ENCODE measurements at regions not wholly inside any gene's neighbourhood (a gene's known extent, or its start where the extent isn't known, plus 50 kb on each side); places are given as distances from the start of the nearest gene placed in this dataset.

GRCh38 chr3:182118066-182118465 is 406.3 kb downstream of the SOX2 start:
- no peak overlapping the region for H3K27ac ChIP-seq (ENCODE audit: low read length)
- H3K4me3 ChIP-seq (ENCODE audit: control insufficient read depth in 1 of 2, extremely low read depth in 1 of 2, low read length in 1 of 2): no peak overlapping the region
- H3K9me3 Mint-ChIP-seq: peaks cover 0 to 5% (median 0%) of the 10 kb centered on the region in 3 donors
- no peaks in the 10 kb centered on the region for H3K27me3 Mint-ChIP-seq
- H3K27ac Mint-ChIP-seq: no peak overlapping the region
- WGBS (ENCODE audit: insufficient coverage): 79% methylated on average over 2 of the region's 4 CpGs
- no peaks in the 10 kb centered on the region for H3K9me3 ChIP-seq
- H3K36me3 ChIP-seq (ENCODE audit: control insufficient read depth in 2 of 2, extremely low read depth in 1 of 2, insufficient read depth in 1 of 2, low read length in 1 of 2): no peaks in the 10 kb centered on the region
- POLR2A ChIA-PET: interaction anchor here in 1 of 2 donors (0.7 kb wide), 1 partner anchor 330 kb away, joined by 6 read pairs; no protein-coding TSS in a partner anchor
- CTCF ChIA-PET: interaction anchor here in 1 of 2 donors (0.7 kb wide), 1 partner anchor 13 kb away, joined by 4 read pairs; no protein-coding TSS in a partner anchor
- no peaks in the 10 kb centered on the region for H3K4me1 ChIP-seq (ENCODE audit: control insufficient read depth in 1 of 2, extremely low read depth in 1 of 2, insufficient read depth in 2 of 2, low read length in 2 of 2)
- H3K4me1 Mint-ChIP-seq: no peaks in the 10 kb centered on the region
- no peak for ATAC-seq (replicated peaks in 1 of 4)
- no peaks in the 10 kb centered on the region for H3K36me3 Mint-ChIP-seq
- no peak overlapping the region for H3K4me3 Mint-ChIP-seq
- DNase-seq: no peak
- no peaks in the 10 kb centered on the region for H3K27me3 ChIP-seq (replicated peaks in 1 of 2; ENCODE audit: control insufficient read depth in 2 of 2, extremely low read depth in 1 of 2, insufficient read depth in 2 of 2, low read length in 1 of 2)

GRCh38 chr3:182121401-182121800 is 409.7 kb downstream of the SOX2 start:
- WGBS (ENCODE audit: insufficient coverage): no CpG with 5 or more reads among the region's 2 CpGs
- CTCF ChIA-PET: no interaction called here
- no peaks in the 10 kb centered on the region for H3K36me3 Mint-ChIP-seq

GRCh38 chr3:182122779-182123178 is 411.1 kb downstream of the SOX2 start:
- Histone ChIP-seq H3K36me3 (ENCODE audit: control insufficient read depth in 2 of 2, extremely low read depth in 1 of 2, insufficient read depth in 1 of 2, low read length in 1 of 2) (no peaks in the 10 kb centered on the region), H3K4me1 (ENCODE audit: control insufficient read depth in 1 of 2, extremely low read depth in 1 of 2, insufficient read depth in 2 of 2, low read length in 2 of 2) (no peaks in the 10 kb centered on the region), H3K4me3 (ENCODE audit: control insufficient read depth in 1 of 2, extremely low read depth in 1 of 2, low read length in 1 of 2) (no peak overlapping the region), H3K27me3 (replicated peaks in 1 of 2; ENCODE audit: control insufficient read depth in 2 of 2, extremely low read depth in 1 of 2, insufficient read depth in 2 of 2, low read length in 1 of 2) (no peaks in the 10 kb centered on the region), H3K27ac (ENCODE audit: low read length) (no peak overlapping the region), H3K9me3 (no peaks in the 10 kb centered on the region)
- 73% methylated on average over 3 of the region's 3 CpGs for WGBS (ENCODE audit: insufficient coverage)
- DNase-seq: no peak
- ChIA-PET POLR2A (no interaction called here), CTCF (interaction anchor here in 1 of 2 donors (0.5 kb wide), 1 partner anchor 107 kb away, joined by 3 read pairs; no protein-coding TSS in a partner anchor)
- no peak overlapping the region for H3K27ac Mint-ChIP-seq
- no peaks in the 10 kb centered on the region for H3K4me1 Mint-ChIP-seq
- no peak overlapping the region for H3K4me3 Mint-ChIP-seq
- no peaks in the 10 kb centered on the region for H3K27me3 Mint-ChIP-seq
- H3K9me3 Mint-ChIP-seq: peaks cover 0 to 6% (median 4%) of the 10 kb centered on the region in 3 donors
- no peak for ATAC-seq (replicated peaks in 1 of 4)
- no peaks in the 10 kb centered on the region for H3K36me3 Mint-ChIP-seq

More at GRCh38 chr3:182121401-182121800, 409.7 kb downstream of the SOX2 start:
- H3K4me1 ChIP-seq (ENCODE audit: control insufficient read depth in 1 of 2, extremely low read depth in 1 of 2, insufficient read depth in 2 of 2, low read length in 2 of 2): no peaks in the 10 kb centered on the region
- H3K4me3 ChIP-seq (ENCODE audit: control insufficient read depth in 1 of 2, extremely low read depth in 1 of 2, low read length in 1 of 2): no peak overlapping the region
- Mint-ChIP-seq H3K27me3 (no peaks in the 10 kb centered on the region), H3K9me3 (no peaks in the 10 kb centered on the region), H3K4me1 (no peaks in the 10 kb centered on the region), H3K27ac (no peak overlapping the region), H3K4me3 (no peak overlapping the region)
- no peaks in the 10 kb centered on the region for H3K9me3 ChIP-seq
- H3K27me3 ChIP-seq (replicated peaks in 1 of 2; ENCODE audit: control insufficient read depth in 2 of 2, extremely low read depth in 1 of 2, insufficient read depth in 2 of 2, low read length in 1 of 2): no peaks in the 10 kb centered on the region
- H3K36me3 ChIP-seq (ENCODE audit: control insufficient read depth in 2 of 2, extremely low read depth in 1 of 2, insufficient read depth in 1 of 2, low read length in 1 of 2): no peaks in the 10 kb centered on the region
- no peak overlapping the region for H3K27ac ChIP-seq (ENCODE audit: low read length)
- ATAC-seq (replicated peaks in 1 of 4): no peak
- POLR2A ChIA-PET: no interaction called here
- no peak for DNase-seq

GRCh38 chr3:182124187-182124586 is 412.5 kb downstream of the SOX2 start:
- no peak for DNase-seq
- Mint-ChIP-seq H3K27ac (no peak overlapping the region), H3K9me3 (peaks cover 0 to 6% (median 4%) of the 10 kb centered on the region in 3 donors), H3K27me3 (no peaks in the 10 kb centered on the region), H3K4me3 (no peak overlapping the region), H3K4me1 (no peaks in the 10 kb centered on the region), H3K36me3 (no peaks in the 10 kb centered on the region)
- CTCF ChIA-PET: no interaction called here
- POLR2A ChIA-PET: no interaction called here
- Histone ChIP-seq H3K27me3 (replicated peaks in 1 of 2; ENCODE audit: control insufficient read depth in 2 of 2, extremely low read depth in 1 of 2, insufficient read depth in 2 of 2, low read length in 1 of 2) (no peaks in the 10 kb centered on the region), H3K27ac (ENCODE audit: low read length) (no peak overlapping the region), H3K9me3 (no peaks in the 10 kb centered on the region), H3K4me3 (ENCODE audit: control insufficient read depth in 1 of 2, extremely low read depth in 1 of 2, low read length in 1 of 2) (no peak overlapping the region), H3K4me1 (ENCODE audit: control insufficient read depth in 1 of 2, extremely low read depth in 1 of 2, insufficient read depth in 2 of 2, low read length in 2 of 2) (no peaks in the 10 kb centered on the region), H3K36me3 (ENCODE audit: control insufficient read depth in 2 of 2, extremely low read depth in 1 of 2, insufficient read depth in 1 of 2, low read length in 1 of 2) (no peaks in the 10 kb centered on the region)
- ATAC-seq (replicated peaks in 1 of 4): no peak
- 88% methylated on average over 1 of the region's 3 CpGs for WGBS (ENCODE audit: insufficient coverage)

- H3K27me3 Mint-ChIP-seq: no peaks in the 10 kb centered on the region
- H3K27me3 ChIP-seq (replicated peaks in 1 of 2; ENCODE audit: control insufficient read depth in 2 of 2, extremely low read depth in 1 of 2, insufficient read depth in 2 of 2, low read length in 1 of 2): no peaks in the 10 kb centered on the region
- no peaks in the 10 kb centered on the region for H3K4me1 ChIP-seq (ENCODE audit: control insufficient read depth in 1 of 2, extremely low read depth in 1 of 2, insufficient read depth in 2 of 2, low read length in 2 of 2)
- no peak for ATAC-seq (replicated peaks in 1 of 4)
- no peak for DNase-seq
- no peak overlapping the region for H3K4me3 Mint-ChIP-seq
- no peaks in the 10 kb centered on the region for H3K4me1 Mint-ChIP-seq
- H3K27ac Mint-ChIP-seq: no peak overlapping the region
- no CpG with 5 or more reads among the region's 1 CpG for WGBS (ENCODE audit: insufficient coverage)
- no peak overlapping the region for H3K4me3 ChIP-seq (ENCODE audit: control insufficient read depth in 1 of 2, extremely low read depth in 1 of 2, low read length in 1 of 2)
- H3K9me3 ChIP-seq: no peaks in the 10 kb centered on the region
- H3K27ac ChIP-seq (ENCODE audit: low read length): no peak overlapping the region
- CTCF ChIA-PET: no interaction called here
- H3K36me3 Mint-ChIP-seq: no peaks in the 10 kb centered on the region
- POLR2A ChIA-PET: no interaction called here
- peaks cover 0 to 6% (median 4%) of the 10 kb centered on the region in 3 donors for H3K9me3 Mint-ChIP-seq
- H3K36me3 ChIP-seq (ENCODE audit: control insufficient read depth in 2 of 2, extremely low read depth in 1 of 2, insufficient read depth in 1 of 2, low read length in 1 of 2): no peaks in the 10 kb centered on the region
Observed at GRCh38 chr3:182124716-182125115, 413.0 kb downstream of the SOX2 start.

- H3K9me3 Mint-ChIP-seq: peaks cover 0 to 6% (median 4%) of the 10 kb centered on the region in 3 donors
- no peak for ATAC-seq (replicated peaks in 1 of 4)
- no peak overlapping the region for H3K4me3 Mint-ChIP-seq
- no peaks in the 10 kb centered on the region for H3K27me3 Mint-ChIP-seq
- 100% methylated on average over 1 of the region's 9 CpGs for WGBS (ENCODE audit: insufficient coverage)
- no peak overlapping the region for H3K27ac Mint-ChIP-seq
- ChIA-PET POLR2A (no interaction called here), CTCF (no interaction called here)
- no peak overlapping the region for H3K4me3 ChIP-seq (ENCODE audit: control insufficient read depth in 1 of 2, extremely low read depth in 1 of 2, low read length in 1 of 2)
- no peak overlapping the region for H3K27ac ChIP-seq (ENCODE audit: low read length)
- H3K36me3 ChIP-seq (ENCODE audit: control insufficient read depth in 2 of 2, extremely low read depth in 1 of 2, insufficient read depth in 1 of 2, low read length in 1 of 2): no peaks in the 10 kb centered on the region
- H3K27me3 ChIP-seq (replicated peaks in 1 of 2; ENCODE audit: control insufficient read depth in 2 of 2, extremely low read depth in 1 of 2, insufficient read depth in 2 of 2, low read length in 1 of 2): no peaks in the 10 kb centered on the region
- no peaks in the 10 kb centered on the region for H3K4me1 ChIP-seq (ENCODE audit: control insufficient read depth in 1 of 2, extremely low read depth in 1 of 2, insufficient read depth in 2 of 2, low read length in 2 of 2)
- H3K4me1 Mint-ChIP-seq: no peaks in the 10 kb centered on the region
- H3K9me3 ChIP-seq: no peaks in the 10 kb centered on the region
- no peak for DNase-seq
- no peaks in the 10 kb centered on the region for H3K36me3 Mint-ChIP-seq
Observed at GRCh38 chr3:182129740-182130139, 418.0 kb downstream of the SOX2 start.

GRCh38 chr3:182133752-182134151 is 422.0 kb downstream of the SOX2 start:
- POLR2A ChIA-PET: no interaction called here
- H3K4me1 Mint-ChIP-seq: no peaks in the 10 kb centered on the region
- Histone ChIP-seq H3K27ac (ENCODE audit: low read length) (no peak overlapping the region), H3K4me3 (ENCODE audit: control insufficient read depth in 1 of 2, extremely low read depth in 1 of 2, low read length in 1 of 2) (no peak overlapping the region), H3K4me1 (ENCODE audit: control insufficient read depth in 1 of 2, extremely low read depth in 1 of 2, insufficient read depth in 2 of 2, low read length in 2 of 2) (no peaks in the 10 kb centered on the region), H3K36me3 (ENCODE audit: control insufficient read depth in 2 of 2, extremely low read depth in 1 of 2, insufficient read depth in 1 of 2, low read length in 1 of 2) (no peaks in the 10 kb centered on the region), H3K27me3 (replicated peaks in 1 of 2; ENCODE audit: control insufficient read depth in 2 of 2, extremely low read depth in 1 of 2, insufficient read depth in 2 of 2, low read length in 1 of 2) (no peaks in the 10 kb centered on the region), H3K9me3 (no peaks in the 10 kb centered on the region)
- ATAC-seq (replicated peaks in 1 of 4) (no peak), DNase-seq (no peak)
- no peak overlapping the region for H3K4me3 Mint-ChIP-seq
- no peaks in the 10 kb centered on the region for H3K27me3 Mint-ChIP-seq
- 71% methylated on average over 1 of the region's 2 CpGs for WGBS (ENCODE audit: insufficient coverage)
- no peaks in the 10 kb centered on the region for H3K9me3 Mint-ChIP-seq
- no peak overlapping the region for H3K27ac Mint-ChIP-seq
- CTCF ChIA-PET: no interaction called here
- no peaks in the 10 kb centered on the region for H3K36me3 Mint-ChIP-seq
